Activated T-helper 1 cell treated with anti-CD3 and anti-CD28 coated beads, Interleukin-12 subunit alpha, Interleukin-12 subunit beta, Interleukin-2, Interleukin-4 antibody, amounts not matched to agents 30 ng/mL and 10 ng/mL and 1 ng/mL, durations not matched to agents 14 hours and 24 hours and 36 hours (primary cell): ENCODE measurements at regions not wholly inside any gene's neighbourhood (a gene's known extent, or its start where the extent isn't known, plus 50 kb on each side); places are given as distances from the start of the nearest gene placed in this dataset.
"Not testable (repeated sequence)": the region's sequence is repeated elsewhere in the genome, so short reads cannot be mapped to it uniquely, and the experiment has no call there.

Experiments used
- DNase-seq: peaks from one replicate; pipeline ENCODE4 v3.0.0; 2021; ENCODE audit warnings: low spot score
- H3K27ac Mint-ChIP-seq: one replicate; pipeline ENCODE4 v1.8.0; 2021; ENCODE audit warnings: mild to moderate bottlenecking, mixed read lengths
- H3K27me3 Mint-ChIP-seq: one replicate; pipeline ENCODE4 v1.8.0; 2022; ENCODE audit warnings: mild to moderate bottlenecking, moderate library complexity, mixed read lengths; ENCODE audit not compliant: insufficient read depth
- H3K36me3 Mint-ChIP-seq: one replicate; pipeline ENCODE4 v1.8.0; 2021; ENCODE audit warnings: low read depth, mixed read lengths
- H3K4me1 Mint-ChIP-seq: one replicate; pipeline ENCODE4 v1.8.0; 2021; ENCODE audit warnings: low read depth, mixed read lengths
- H3K4me3 Mint-ChIP-seq: one replicate; pipeline ENCODE4 v1.8.0; 2021; ENCODE audit warnings: mild to moderate bottlenecking, moderate library complexity, mixed read lengths
- H3K9me3 Mint-ChIP-seq: one replicate; pipeline ENCODE4 v1.8.0; 2021; ENCODE audit warnings: mixed read lengths
- intact Hi-C: fragments of 100-400 bp; cut with micrococcal nuclease; formaldehyde crosslinking; loops from one replicate; pipeline ENCODE4 v1.15.1; 2024

GRCh38 chrX:17944833-17945497 lies 83.9 kb upstream of the RAI2 start:
- Mint-ChIP-seq H3K4me3 (no peak overlapping the region), H3K36me3 (no peaks in the 10 kb centered on the region), H3K9me3 (no peaks in the 10 kb centered on the region), H3K27me3 (peaks cover 2% of the 10 kb centered on the region), H3K4me1 (no peaks in the 10 kb centered on the region), H3K27ac (no peak overlapping the region)
- intact Hi-C loops: loop anchor here (2.0 kb wide), 1 partner anchor 432 kb away; no protein-coding TSS in a partner anchor
- DNase-seq: no peak

GRCh38 chrX:17941171-17941570 lies 80.1 kb upstream of the RAI2 start:
- H3K4me3 Mint-ChIP-seq, H3K9me3 Mint-ChIP-seq, H3K4me1 Mint-ChIP-seq, DNase-seq, H3K27me3 Mint-ChIP-seq, H3K27ac Mint-ChIP-seq, H3K36me3 Mint-ChIP-seq, intact Hi-C loops: not testable (repeated sequence)

GRCh38 chrX:17939724-17940123 lies 78.6 kb upstream of the RAI2 start:
- Mint-ChIP-seq H3K27ac (no peak overlapping the region), H3K27me3 (peaks cover 2% of the 10 kb centered on the region)
- intact Hi-C loops: no loop called here

GRCh38 chrX:17933856-17934255 lies 72.8 kb upstream of the RAI2 start:
- Mint-ChIP-seq H3K36me3 (no peaks in the 10 kb centered on the region), H3K4me3 (no peak overlapping the region), H3K27me3 (no peaks in the 10 kb centered on the region), H3K27ac (no peak overlapping the region), H3K4me1 (no peaks in the 10 kb centered on the region), H3K9me3 (no peaks in the 10 kb centered on the region)
- intact Hi-C loops: no loop called here
- no peak for DNase-seq

More at GRCh38 chrX:17939724-17940123, 78.6 kb upstream of the RAI2 start:
- no peaks in the 10 kb centered on the region for H3K36me3 Mint-ChIP-seq
- H3K4me3 Mint-ChIP-seq: no peak overlapping the region
- DNase-seq: no peak
- no peaks in the 10 kb centered on the region for H3K9me3 Mint-ChIP-seq
- no peaks in the 10 kb centered on the region for H3K4me1 Mint-ChIP-seq

GRCh38 chrX:17932781-17933180 lies 71.7 kb upstream of the RAI2 start:
- H3K27me3 Mint-ChIP-seq: no peaks in the 10 kb centered on the region
- H3K4me1 Mint-ChIP-seq: no peaks in the 10 kb centered on the region
- no peaks in the 10 kb centered on the region for H3K9me3 Mint-ChIP-seq
- H3K36me3 Mint-ChIP-seq: no peaks in the 10 kb centered on the region
- intact Hi-C loops: no loop called here
- no peak for DNase-seq
- H3K27ac Mint-ChIP-seq: no peak overlapping the region
- H3K4me3 Mint-ChIP-seq: no peak overlapping the region

- Mint-ChIP-seq H3K4me1 (no peaks in the 10 kb centered on the region), H3K4me3 (no peak overlapping the region), H3K36me3 (no peaks in the 10 kb centered on the region), H3K27ac (no peak overlapping the region), H3K9me3 (no peaks in the 10 kb centered on the region), H3K27me3 (no peaks in the 10 kb centered on the region)
- intact Hi-C loops: no loop called here
- no peak for DNase-seq
Observed at GRCh38 chrX:17931855-17932254, 70.8 kb upstream of the RAI2 start.

GRCh38 chrX:17930850-17931249 lies 69.8 kb upstream of the RAI2 start:
- no peak overlapping the region for H3K27ac Mint-ChIP-seq
- peaks cover 3% of the 10 kb centered on the region for H3K36me3 Mint-ChIP-seq
- H3K4me1 Mint-ChIP-seq: no peaks in the 10 kb centered on the region
- H3K27me3 Mint-ChIP-seq: no peaks in the 10 kb centered on the region
- no peak overlapping the region for H3K4me3 Mint-ChIP-seq
- peaks cover 5% of the 10 kb centered on the region for H3K9me3 Mint-ChIP-seq
- no peak for DNase-seq
- intact Hi-C loops: no loop called here

GRCh38 chrX:17923546-17923945 lies 62.4 kb upstream of the RAI2 start:
- peaks cover 5% of the 10 kb centered on the region for H3K9me3 Mint-ChIP-seq
- no peaks in the 10 kb centered on the region for H3K27me3 Mint-ChIP-seq
- DNase-seq: no peak
- intact Hi-C loops: no loop called here
- no peak overlapping the region for H3K4me3 Mint-ChIP-seq
- no peak overlapping the region for H3K27ac Mint-ChIP-seq
- H3K36me3 Mint-ChIP-seq: peaks cover 3% of the 10 kb centered on the region
- H3K4me1 Mint-ChIP-seq: peaks cover 5% of the 10 kb centered on the region

- Mint-ChIP-seq H3K27me3 (no peaks in the 10 kb centered on the region), H3K36me3 (peaks cover 3% of the 10 kb centered on the region), H3K27ac (no peak overlapping the region), H3K9me3 (peaks cover 5% of the 10 kb centered on the region), H3K4me1 (peaks cover 5% of the 10 kb centered on the region), H3K4me3 (no peak overlapping the region)
- DNase-seq: no peak
- intact Hi-C loops: no loop called here
Observed at GRCh38 chrX:17922303-17922702, 61.2 kb upstream of the RAI2 start.

GRCh38 chrX:17919896-17920446 lies 58.9 kb upstream of the RAI2 start:
- Mint-ChIP-seq H3K4me3 (no peak overlapping the region), H3K9me3 (no peaks in the 10 kb centered on the region), H3K27ac (no peak overlapping the region), H3K27me3 (no peaks in the 10 kb centered on the region), H3K4me1 (peaks cover 5% of the 10 kb centered on the region), H3K36me3 (no peaks in the 10 kb centered on the region)
- intact Hi-C loops: no loop called here
- DNase-seq: no peak

GRCh38 chrX:17917945-17918577 lies 57.0 kb upstream of the RAI2 start:
- Mint-ChIP-seq H3K4me3 (no peak overlapping the region), H3K9me3 (no peaks in the 10 kb centered on the region), H3K27me3 (no peaks in the 10 kb centered on the region), H3K36me3 (no peaks in the 10 kb centered on the region), H3K27ac (no peak overlapping the region), H3K4me1 (no peaks in the 10 kb centered on the region)
- no peak for DNase-seq
- intact Hi-C loops: no loop called here

GRCh38 chrX:17913801-17914200 lies 52.7 kb upstream of the RAI2 start:
- no peak overlapping the region for H3K27ac Mint-ChIP-seq
- peaks cover 2% of the 10 kb centered on the region for H3K27me3 Mint-ChIP-seq
- DNase-seq: no peak
- H3K4me3 Mint-ChIP-seq: no peak overlapping the region
- intact Hi-C loops: no loop called here
- H3K36me3 Mint-ChIP-seq: no peaks in the 10 kb centered on the region
- H3K4me1 Mint-ChIP-seq: no peaks in the 10 kb centered on the region
- H3K9me3 Mint-ChIP-seq: no peaks in the 10 kb centered on the region
